HepG2 (cell line): ENCODE measurements at regions not wholly inside any gene's neighbourhood (a gene's known extent, or its start where the extent isn't known, plus 50 kb on each side); places are given as distances from the start of the nearest gene placed in this dataset.
A peak's percentile ranks its signal among the peaks of the same experiment; 100 is the strongest.

Source experiments
- CCDC6 ChIP-seq: sonication (generic); formaldehyde crosslinking; IDR thresholded peaks from 2 replicates; pipeline ENCODE4 v1.8.1; 2022; ENCODE audit warnings: mild to moderate bottlenecking, missing genetic modification reagents, moderate library complexity
- ETV6 ChIP-seq: sonication (generic); formaldehyde crosslinking; conservative IDR thresholded peaks from 2 replicates; pipeline ENCODE4 v1.4.0; 2020; ENCODE audit warnings: missing genetic modification reagents
- FOXJ3 ChIP-seq: sonication (generic); formaldehyde crosslinking; IDR thresholded peaks from 2 replicates; pipeline ENCODE4 v1.4.0; 2020; ENCODE audit warnings: missing genetic modification reagents, mild to moderate bottlenecking, borderline replicate concordance
- HOXA3 ChIP-seq: sonication (generic); formaldehyde crosslinking; IDR thresholded peaks from 2 replicates; pipeline ENCODE4 v1.5.0; 2020; ENCODE audit warnings: missing genetic modification reagents
- JARID2 ChIP-seq: sonication (generic); formaldehyde crosslinking; IDR thresholded peaks from 2 replicates; pipeline ENCODE4 v1.8.1; 2023; ENCODE audit warnings: missing genetic modification reagents, inconsistent platforms; ENCODE audit not compliant: insufficient replicate concordance
- JUNB ChIP-seq: sonication (generic); formaldehyde crosslinking; IDR thresholded peaks from 2 replicates; pipeline ENCODE4 v1.8.0; 2022; ENCODE audit warnings: missing genetic modification reagents, mild to moderate bottlenecking, borderline replicate concordance
- MIER3 ChIP-seq: IDR thresholded peaks from 2 replicates; pipeline ENCODE4 v1.6.1; 2016; ENCODE audit warnings: missing compliant biosample characterization, borderline replicate concordance
- MYC ChIP-seq: sonication (generic); formaldehyde crosslinking; IDR thresholded peaks from 2 replicates; pipeline ENCODE4 v1.9.0; 2021; ENCODE audit warnings: missing genetic modification reagents, borderline replicate concordance
- NFE2 ChIP-seq: sonication (generic); formaldehyde crosslinking; IDR thresholded peaks from 2 replicates; pipeline ENCODE4 v1.4.0; 2020; ENCODE audit warnings: missing genetic modification reagents
- TMF1 ChIP-seq: sonication (generic); formaldehyde crosslinking; IDR thresholded peaks from 2 replicates; pipeline ENCODE4 v1.8.1; 2022; ENCODE audit warnings: low read depth, missing genetic modification reagents
- ZNF274 ChIP-seq: sonication (generic); formaldehyde crosslinking; IDR thresholded peaks from 2 replicates; pipeline ENCODE4 v1.5.1; 2020; ENCODE audit warnings: mild to moderate bottlenecking, missing genetic modification reagents
- ZNF547 ChIP-seq: sonication (generic); formaldehyde crosslinking; IDR thresholded peaks from 2 replicates; pipeline ENCODE4 v1.5.1; 2020; ENCODE audit warnings: mild to moderate bottlenecking, missing genetic modification reagents
- ZNF670 ChIP-seq: sonication (generic); formaldehyde crosslinking; IDR thresholded peaks from 2 replicates; pipeline ENCODE4 v1.8.0; 2022; ENCODE audit warnings: mild to moderate bottlenecking, missing genetic modification reagents, borderline replicate concordance
- TF ChIP-seq, protein P1 (sequence below): sonication (generic); formaldehyde crosslinking; IDR thresholded peaks from 2 replicates; pipeline ENCODE4 v1.9.0; 2022; ENCODE audit warnings: missing genetic modification reagents, mild to moderate bottlenecking, borderline replicate concordance
- TF ChIP-seq, protein P2 (sequence below): sonication (generic); formaldehyde crosslinking; IDR thresholded peaks from 2 replicates; pipeline ENCODE4 v1.4.0; 2020; ENCODE audit warnings: mild to moderate bottlenecking, missing genetic modification reagents
- TF ChIP-seq, protein P3 (sequence below): sonication (generic); formaldehyde crosslinking; IDR thresholded peaks from 2 replicates; pipeline ENCODE4 v1.4.0; 2020; ENCODE audit warnings: missing genetic modification reagents
- TF ChIP-seq, protein P4 (sequence below): IDR thresholded peaks from 2 replicates; pipeline ENCODE4 v1.6.1; 2016; ENCODE audit warnings: mild to moderate bottlenecking, missing biosample characterization, missing genetic modification reagents
- TF ChIP-seq, protein P5 (sequence below): fragments of 450-650 bp; IDR thresholded peaks from 2 replicates; pipeline ENCODE4 v1.6.1; 2017
- TF ChIP-seq, protein P6 (sequence below): sonication (generic); formaldehyde crosslinking; IDR thresholded peaks from 2 replicates; pipeline ENCODE4 v1.8.0; 2022; ENCODE audit warnings: mild to moderate bottlenecking, missing genetic modification reagents, moderate library complexity
- TF ChIP-seq, protein P7 (sequence below): sonication (generic); formaldehyde crosslinking; IDR thresholded peaks from 2 replicates; pipeline ENCODE4 v1.4.0; 2020; ENCODE audit warnings: missing genetic modification reagents

DNA sequence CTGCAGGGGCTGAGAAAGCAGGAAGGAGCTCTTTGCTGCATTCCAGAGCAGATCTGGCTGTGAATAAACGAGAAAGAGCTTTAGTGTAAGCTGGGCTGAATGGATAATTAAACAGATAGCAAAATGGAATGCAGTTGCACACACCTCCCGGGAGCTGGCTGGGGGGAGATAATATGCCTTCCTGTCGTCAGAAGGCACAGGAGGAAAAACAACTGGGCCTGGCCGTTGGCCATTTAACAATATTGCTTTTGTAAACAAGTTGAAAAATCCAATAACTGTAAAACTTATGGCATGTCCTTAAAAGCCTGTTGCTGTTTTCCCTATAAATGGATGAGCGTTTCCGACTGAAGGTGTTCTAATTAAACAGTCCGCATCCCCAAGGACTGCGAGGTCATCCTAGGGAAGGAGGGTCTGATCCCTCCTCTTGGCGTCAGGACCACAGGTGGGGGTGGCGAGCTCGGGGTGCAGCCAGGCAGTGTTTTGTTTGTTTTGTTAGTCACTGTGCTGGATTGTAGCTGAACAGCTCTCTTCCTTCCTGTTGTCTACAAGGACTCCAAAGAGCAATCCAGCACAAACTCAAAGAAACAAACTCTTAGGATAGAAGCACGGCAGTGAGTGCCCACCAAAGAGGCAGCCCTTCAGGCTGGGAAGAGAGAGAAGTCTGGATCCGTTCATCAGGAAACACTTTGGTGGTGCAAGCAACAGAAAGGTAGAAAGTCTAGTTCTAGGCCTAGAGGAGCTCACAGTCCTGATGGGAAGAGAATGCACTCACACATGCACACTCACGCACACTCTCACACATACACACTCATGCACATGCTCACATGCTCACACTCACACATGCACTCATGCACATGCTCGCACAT lies 133.4 kb upstream of the SMAD3 start (continued):
- TF ChIP-seq, protein P1, sequence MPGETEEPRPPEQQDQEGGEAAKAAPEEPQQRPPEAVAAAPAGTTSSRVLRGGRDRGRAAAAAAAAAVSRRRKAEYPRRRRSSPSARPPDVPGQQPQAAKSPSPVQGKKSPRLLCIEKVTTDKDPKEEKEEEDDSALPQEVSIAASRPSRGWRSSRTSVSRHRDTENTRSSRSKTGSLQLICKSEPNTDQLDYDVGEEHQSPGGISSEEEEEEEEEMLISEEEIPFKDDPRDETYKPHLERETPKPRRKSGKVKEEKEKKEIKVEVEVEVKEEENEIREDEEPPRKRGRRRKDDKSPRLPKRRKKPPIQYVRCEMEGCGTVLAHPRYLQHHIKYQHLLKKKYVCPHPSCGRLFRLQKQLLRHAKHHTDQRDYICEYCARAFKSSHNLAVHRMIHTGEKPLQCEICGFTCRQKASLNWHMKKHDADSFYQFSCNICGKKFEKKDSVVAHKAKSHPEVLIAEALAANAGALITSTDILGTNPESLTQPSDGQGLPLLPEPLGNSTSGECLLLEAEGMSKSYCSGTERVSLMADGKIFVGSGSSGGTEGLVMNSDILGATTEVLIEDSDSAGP = peak; percentile 17; the same call in 1 of the 2 replicates
- TF ChIP-seq MYC (0 out of 2 replicates have a peak, but pooled peaks have one; percentile 47), CCDC6 (0 out of 2 replicates have a peak, but pooled peaks have one; percentile 35), JARID2 (CRISPR knock-in tag) (no peak), NFE2 (CRISPR knock-in tag) (no peak), TMF1 (CRISPR knock-in tag) (no peak), ZNF547 (CRISPR knock-in tag) (no peak), FOXJ3 (CRISPR knock-in tag) (no peak), ZNF670 (CRISPR knock-in tag) (0 out of 2 replicates have a peak, but pooled peaks have one; percentile 28), JUNB (CRISPR knock-in tag) (peak; percentile 90), HOXA3 (CRISPR knock-in tag) (no peak), ZNF274 (no peak), MIER3 (CRISPR knock-in tag) (peak; percentile 67; the same call in 1 of the 2 replicates), ETV6 (CRISPR knock-in tag) (no peak; the same call in 1 of the 2 replicates)
- TF ChIP-seq, protein P2, sequence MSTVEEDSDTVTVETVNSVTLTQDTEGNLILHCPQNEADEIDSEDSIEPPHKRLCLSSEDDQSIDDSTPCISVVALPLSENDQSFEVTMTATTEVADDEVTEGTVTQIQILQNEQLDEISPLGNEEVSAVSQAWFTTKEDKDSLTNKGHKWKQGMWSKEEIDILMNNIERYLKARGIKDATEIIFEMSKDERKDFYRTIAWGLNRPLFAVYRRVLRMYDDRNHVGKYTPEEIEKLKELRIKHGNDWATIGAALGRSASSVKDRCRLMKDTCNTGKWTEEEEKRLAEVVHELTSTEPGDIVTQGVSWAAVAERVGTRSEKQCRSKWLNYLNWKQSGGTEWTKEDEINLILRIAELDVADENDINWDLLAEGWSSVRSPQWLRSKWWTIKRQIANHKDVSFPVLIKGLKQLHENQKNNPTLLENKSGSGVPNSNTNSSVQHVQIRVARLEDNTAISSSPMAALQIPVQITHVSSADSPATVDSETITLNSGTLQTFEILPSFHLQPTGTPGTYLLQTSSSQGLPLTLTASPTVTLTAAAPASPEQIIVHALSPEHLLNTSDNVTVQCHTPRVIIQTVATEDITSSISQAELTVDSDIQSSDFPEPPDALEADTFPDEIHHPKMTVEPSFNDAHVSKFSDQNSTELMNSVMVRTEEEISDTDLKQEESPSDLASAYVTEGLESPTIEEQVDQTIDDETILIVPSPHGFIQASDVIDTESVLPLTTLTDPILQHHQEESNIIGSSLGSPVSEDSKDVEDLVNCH (CRISPR knock-in tag) = no peak
- TF ChIP-seq, protein P3, sequence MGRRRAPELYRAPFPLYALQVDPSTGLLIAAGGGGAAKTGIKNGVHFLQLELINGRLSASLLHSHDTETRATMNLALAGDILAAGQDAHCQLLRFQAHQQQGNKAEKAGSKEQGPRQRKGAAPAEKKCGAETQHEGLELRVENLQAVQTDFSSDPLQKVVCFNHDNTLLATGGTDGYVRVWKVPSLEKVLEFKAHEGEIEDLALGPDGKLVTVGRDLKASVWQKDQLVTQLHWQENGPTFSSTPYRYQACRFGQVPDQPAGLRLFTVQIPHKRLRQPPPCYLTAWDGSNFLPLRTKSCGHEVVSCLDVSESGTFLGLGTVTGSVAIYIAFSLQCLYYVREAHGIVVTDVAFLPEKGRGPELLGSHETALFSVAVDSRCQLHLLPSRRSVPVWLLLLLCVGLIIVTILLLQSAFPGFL (CRISPR knock-in tag) = no peak
- TF ChIP-seq, protein P4, sequence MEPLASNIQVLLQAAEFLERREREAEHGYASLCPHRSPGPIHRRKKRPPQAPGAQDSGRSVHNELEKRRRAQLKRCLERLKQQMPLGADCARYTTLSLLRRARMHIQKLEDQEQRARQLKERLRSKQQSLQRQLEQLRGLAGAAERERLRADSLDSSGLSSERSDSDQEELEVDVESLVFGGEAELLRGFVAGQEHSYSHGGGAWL (CRISPR knock-in tag) = no peak
- TF ChIP-seq, protein P5, sequence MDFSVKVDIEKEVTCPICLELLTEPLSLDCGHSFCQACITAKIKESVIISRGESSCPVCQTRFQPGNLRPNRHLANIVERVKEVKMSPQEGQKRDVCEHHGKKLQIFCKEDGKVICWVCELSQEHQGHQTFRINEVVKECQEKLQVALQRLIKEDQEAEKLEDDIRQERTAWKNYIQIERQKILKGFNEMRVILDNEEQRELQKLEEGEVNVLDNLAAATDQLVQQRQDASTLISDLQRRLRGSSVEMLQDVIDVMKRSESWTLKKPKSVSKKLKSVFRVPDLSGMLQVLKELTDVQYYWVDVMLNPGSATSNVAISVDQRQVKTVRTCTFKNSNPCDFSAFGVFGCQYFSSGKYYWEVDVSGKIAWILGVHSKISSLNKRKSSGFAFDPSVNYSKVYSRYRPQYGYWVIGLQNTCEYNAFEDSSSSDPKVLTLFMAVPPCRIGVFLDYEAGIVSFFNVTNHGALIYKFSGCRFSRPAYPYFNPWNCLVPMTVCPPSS = no peak
- TF ChIP-seq, protein P6, sequence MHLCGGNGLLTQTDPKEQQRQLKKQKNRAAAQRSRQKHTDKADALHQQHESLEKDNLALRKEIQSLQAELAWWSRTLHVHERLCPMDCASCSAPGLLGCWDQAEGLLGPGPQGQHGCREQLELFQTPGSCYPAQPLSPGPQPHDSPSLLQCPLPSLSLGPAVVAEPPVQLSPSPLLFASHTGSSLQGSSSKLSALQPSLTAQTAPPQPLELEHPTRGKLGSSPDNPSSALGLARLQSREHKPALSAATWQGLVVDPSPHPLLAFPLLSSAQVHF = no peak
- TF ChIP-seq, protein P7, sequence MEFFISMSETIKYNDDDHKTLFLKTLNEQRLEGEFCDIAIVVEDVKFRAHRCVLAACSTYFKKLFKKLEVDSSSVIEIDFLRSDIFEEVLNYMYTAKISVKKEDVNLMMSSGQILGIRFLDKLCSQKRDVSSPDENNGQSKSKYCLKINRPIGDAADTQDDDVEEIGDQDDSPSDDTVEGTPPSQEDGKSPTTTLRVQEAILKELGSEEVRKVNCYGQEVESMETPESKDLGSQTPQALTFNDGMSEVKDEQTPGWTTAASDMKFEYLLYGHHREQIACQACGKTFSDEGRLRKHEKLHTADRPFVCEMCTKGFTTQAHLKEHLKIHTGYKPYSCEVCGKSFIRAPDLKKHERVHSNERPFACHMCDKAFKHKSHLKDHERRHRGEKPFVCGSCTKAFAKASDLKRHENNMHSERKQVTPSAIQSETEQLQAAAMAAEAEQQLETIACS (CRISPR knock-in tag) = no peak
